HG02970 (cell line): ENCODE measurements at regions not wholly inside any gene's neighbourhood (a gene's known extent, or its start where the extent isn't known, plus 50 kb on each side); places are given as distances from the start of the nearest gene placed in this dataset.

Source experiments
- ATAC-seq: cut with Tn5 transposase; IDR thresholded peaks from one replicate; pipeline ENCODE4 v1.9.1; 2021; ENCODE audit warnings: mild to moderate bottlenecking, moderate library complexity, moderate number of reproducible peaks; ENCODE audit not compliant: unreplicated experiment, low FRiP score

GRCh38 chr6:22078288-22078687 is 218.5 kb downstream of the PRL start:
- no peak for ATAC-seq

- ATAC-seq = no peak
Observed at GRCh38 chr6:22078802-22079545, 217.9 kb downstream of the PRL start.

GRCh38 chr6:22079783-22080182 is 217.1 kb downstream of the PRL start:
- ATAC-seq = no peak

GRCh38 chr6:22081709-22082108 is 215.1 kb downstream of the PRL start:
- ATAC-seq = no peak

- no peak for ATAC-seq
Observed at GRCh38 chr6:22082218-22082617, 214.6 kb downstream of the PRL start.

- no peak for ATAC-seq
Observed at GRCh38 chr6:22083119-22083518, 213.7 kb downstream of the PRL start.

GRCh38 chr6:22087960-22088706 is 208.7 kb downstream of the PRL start:
- no peak for ATAC-seq

- no peak for ATAC-seq
Observed at GRCh38 chr6:22091424-22091948, 205.3 kb downstream of the PRL start.

GRCh38 chr6:22095836-22096235 is 201.0 kb downstream of the PRL start:
- no peak for ATAC-seq

- no peak for ATAC-seq
Observed at GRCh38 chr6:22098601-22099031, 198.2 kb downstream of the PRL start.

- no peak for ATAC-seq
Observed at GRCh38 chr6:22099231-22099630, 197.6 kb downstream of the PRL start.

GRCh38 chr6:22099923-22100322 is 196.9 kb downstream of the PRL start:
- no peak for ATAC-seq

- ATAC-seq = no peak
Observed at GRCh38 chr6:22101163-22101562, 195.7 kb downstream of the PRL start.

GRCh38 chr6:22102671-22103070 is 194.2 kb downstream of the PRL start:
- ATAC-seq = peak; percentile 90

GRCh38 chr6:22106451-22106850 is 190.4 kb downstream of the PRL start:
- ATAC-seq = no peak

GRCh38 chr6:22106961-22107360 is 189.9 kb downstream of the PRL start:
- no peak for ATAC-seq

GRCh38 chr6:22108199-22108598 is 188.6 kb downstream of the PRL start:
- no peak for ATAC-seq

GRCh38 chr6:22110061-22110460 is 186.8 kb downstream of the PRL start:
- ATAC-seq = no peak

GRCh38 chr6:22112461-22112860 is 184.4 kb downstream of the PRL start:
- no peak for ATAC-seq

GRCh38 chr6:22113026-22113766 is 183.6 kb downstream of the PRL start:
- ATAC-seq = no peak

- ATAC-seq = no peak
Observed at GRCh38 chr6:22115559-22115958, 181.3 kb downstream of the PRL start.
